ENCODE measurements at regions not wholly inside any gene's neighbourhood (a gene's known extent, or its start where the extent isn't known, plus 50 kb on each side); places are given as distances from the start of the nearest gene placed in this dataset.
"Not testable (repeated sequence)": the region's sequence is repeated elsewhere in the genome, so short reads cannot be mapped to it uniquely, and the experiment has no call there.

- DNase-seq (ENCODE audit: low read depth in 4 of 4, low spot score in 3 of 4): no peak
Measured at GRCh38 chr1:172717722-172718465, 59.0 kb downstream of the FASLG start.

- no peak for DNase-seq (ENCODE audit: low read depth in 4 of 4, low spot score in 3 of 4)
Measured at GRCh38 chr1:172719066-172719627, 60.2 kb downstream of the FASLG start.

- DNase-seq (ENCODE audit: low read depth in 4 of 4, low spot score in 3 of 4): peak in 3 of 4 donors; percentile 20 to 39 (median 28)
Measured at GRCh38 chr1:172719694-172720138, 60.8 kb downstream of the FASLG start.

- DNase-seq (ENCODE audit: low read depth in 4 of 4, low spot score in 3 of 4): no peak
Measured at GRCh38 chr1:172720339-172720738, 61.4 kb downstream of the FASLG start.

- no peak for DNase-seq (ENCODE audit: low read depth in 4 of 4, low spot score in 3 of 4)
Measured at GRCh38 chr1:172723251-172723650, 64.3 kb downstream of the FASLG start.

DNA sequence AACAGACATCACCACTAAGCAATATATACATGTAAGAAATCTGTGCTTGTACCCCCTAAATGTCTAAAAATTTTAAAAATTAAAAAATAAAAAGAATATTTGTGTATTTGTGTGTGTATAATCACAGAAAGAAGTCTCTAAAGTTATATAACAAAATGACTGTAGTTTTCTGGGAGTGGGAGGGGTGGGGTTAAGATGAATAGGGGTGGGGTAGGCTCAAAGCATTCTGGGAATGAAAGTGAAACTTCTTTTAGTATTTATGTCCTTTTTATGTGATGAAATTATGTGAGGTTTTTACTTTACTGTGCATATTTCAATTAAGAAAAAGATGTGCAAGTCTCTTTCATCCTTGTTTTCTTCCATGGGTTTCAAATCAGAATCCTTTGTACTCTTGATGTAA is 65.3 kb downstream of the FASLG start:
- no peak for DNase-seq (ENCODE audit: low read depth in 4 of 4, low spot score in 3 of 4)

DNA sequence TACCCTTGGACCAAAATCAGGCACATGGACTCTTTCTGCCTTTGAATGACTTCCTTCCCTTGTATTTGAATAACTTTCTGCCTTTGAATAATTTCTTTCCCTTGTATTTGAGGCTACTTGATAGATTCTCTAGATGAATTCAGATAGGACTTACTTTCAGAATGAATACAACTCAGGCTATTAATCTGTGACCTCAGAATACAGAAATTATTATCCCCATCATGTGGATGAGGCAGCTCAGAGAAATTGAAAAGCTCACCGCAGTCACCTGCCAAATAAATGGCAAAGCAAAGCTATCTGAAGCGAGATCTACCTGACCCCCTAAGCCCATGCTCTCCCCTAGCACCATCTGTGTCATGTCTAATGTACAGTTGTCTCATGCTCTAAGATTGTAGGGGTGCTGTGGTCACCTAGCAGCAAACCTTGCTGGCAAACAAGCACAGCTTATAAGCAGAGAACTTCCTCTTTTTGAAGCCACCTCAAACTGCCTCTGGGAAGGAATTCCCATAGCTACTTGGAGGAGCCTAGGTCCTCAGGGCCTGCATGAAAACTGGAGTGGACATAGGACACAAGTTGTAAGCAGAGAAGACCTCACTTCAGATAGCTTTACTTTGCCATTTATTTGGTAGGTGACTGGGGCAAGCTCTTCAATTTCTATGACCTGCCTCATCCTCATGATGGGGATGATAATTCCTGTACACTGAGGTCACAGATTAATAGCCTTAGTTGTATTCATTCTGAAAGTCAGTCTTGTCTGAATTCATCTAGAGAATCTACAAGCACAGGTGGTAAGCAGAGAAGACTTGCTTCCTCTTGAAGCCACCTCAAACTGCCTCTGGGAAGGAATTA is 66.1 kb downstream of the FASLG start:
- no peak for DNase-seq (ENCODE audit: low read depth in 4 of 4, low spot score in 3 of 4)

- DNase-seq (ENCODE audit: low read depth in 4 of 4, low spot score in 3 of 4): no peak
Measured at GRCh38 chr1:172726740-172727139, 67.8 kb downstream of the FASLG start.

GRCh38 chr1:172727275-172727857 is 68.5 kb downstream of the FASLG start:
- DNase-seq (ENCODE audit: low read depth in 4 of 4, low spot score in 3 of 4): no peak

GRCh38 chr1:172727956-172728603 is 69.2 kb downstream of the FASLG start:
- no peak for DNase-seq (ENCODE audit: low read depth in 4 of 4, low spot score in 3 of 4)

DNA sequence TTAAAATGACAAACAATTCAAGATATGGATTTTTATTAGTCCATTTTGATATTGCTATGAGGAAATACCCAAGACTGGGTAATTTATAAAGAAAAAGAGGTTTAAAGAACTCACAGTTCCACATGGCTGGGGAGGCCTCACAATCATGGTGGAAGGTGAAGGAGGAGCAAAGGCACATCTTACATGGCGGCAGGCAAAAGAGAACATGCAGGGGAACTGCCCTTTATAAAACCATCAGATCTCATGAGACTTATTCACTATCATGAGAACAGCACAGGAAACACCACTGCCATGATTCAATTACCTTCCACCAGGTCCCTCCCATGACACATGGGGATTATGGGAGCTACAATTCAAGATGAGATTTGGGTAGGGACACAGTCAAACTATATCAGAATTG is 69.8 kb downstream of the FASLG start:
- DNase-seq (ENCODE audit: low read depth in 4 of 4, low spot score in 3 of 4): not testable (repeated sequence)

- DNase-seq (ENCODE audit: low read depth in 4 of 4, low spot score in 3 of 4): no peak
Measured at GRCh38 chr1:172732427-172732826, 73.5 kb downstream of the FASLG start.

DNA sequence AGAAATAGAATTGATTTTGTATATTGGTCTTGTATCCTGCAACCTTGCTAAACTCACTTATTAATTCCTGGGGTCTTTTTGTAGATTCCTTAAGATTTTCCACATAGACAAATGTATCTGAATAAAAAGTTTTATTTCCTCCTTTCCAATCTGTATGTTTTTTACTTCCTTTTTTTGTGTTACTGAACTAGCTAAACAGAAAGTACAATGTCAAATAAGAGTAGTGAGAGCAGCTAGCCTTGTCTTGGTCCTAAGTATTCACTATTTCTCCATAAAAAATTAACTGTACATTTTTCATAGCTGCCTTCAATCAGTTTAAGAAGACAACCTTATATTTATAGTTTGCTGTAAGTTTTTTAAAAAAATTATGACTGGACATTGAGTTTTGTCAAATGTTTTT is 74.9 kb downstream of the FASLG start:
- no peak for DNase-seq (ENCODE audit: low read depth in 4 of 4, low spot score in 3 of 4)

GRCh38 chr1:172738389-172738788 is 79.5 kb downstream of the FASLG start:
- DNase-seq (ENCODE audit: low read depth in 4 of 4, low spot score in 3 of 4): no peak

- no peak for DNase-seq (ENCODE audit: low read depth in 4 of 4, low spot score in 3 of 4)
Measured at GRCh38 chr1:172742599-172743500, 83.9 kb downstream of the FASLG start.

DNA sequence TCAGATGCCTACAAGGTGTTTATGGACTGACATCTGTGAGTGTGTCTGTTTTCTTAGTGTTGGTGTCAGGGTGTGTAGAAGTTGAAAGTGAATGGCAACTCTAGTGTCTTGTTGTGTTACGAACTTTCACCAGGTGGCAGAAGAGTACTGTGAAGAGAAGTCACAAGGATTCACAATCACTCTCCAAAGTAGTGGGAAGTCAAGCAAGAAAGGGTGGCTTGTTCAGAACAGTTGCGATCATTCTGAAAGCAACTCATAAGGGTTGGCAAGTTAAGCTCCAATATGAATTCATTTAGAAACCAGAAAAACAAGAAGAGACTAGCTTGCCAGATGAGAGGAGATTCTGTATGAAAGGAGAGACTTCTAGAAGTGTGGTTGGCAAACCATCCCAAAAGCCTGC is 86.1 kb downstream of the FASLG start:
- peak in 3 of 4 donors; percentile 16 to 23 (median 18) for DNase-seq (ENCODE audit: low read depth in 4 of 4, low spot score in 3 of 4)

DNA sequence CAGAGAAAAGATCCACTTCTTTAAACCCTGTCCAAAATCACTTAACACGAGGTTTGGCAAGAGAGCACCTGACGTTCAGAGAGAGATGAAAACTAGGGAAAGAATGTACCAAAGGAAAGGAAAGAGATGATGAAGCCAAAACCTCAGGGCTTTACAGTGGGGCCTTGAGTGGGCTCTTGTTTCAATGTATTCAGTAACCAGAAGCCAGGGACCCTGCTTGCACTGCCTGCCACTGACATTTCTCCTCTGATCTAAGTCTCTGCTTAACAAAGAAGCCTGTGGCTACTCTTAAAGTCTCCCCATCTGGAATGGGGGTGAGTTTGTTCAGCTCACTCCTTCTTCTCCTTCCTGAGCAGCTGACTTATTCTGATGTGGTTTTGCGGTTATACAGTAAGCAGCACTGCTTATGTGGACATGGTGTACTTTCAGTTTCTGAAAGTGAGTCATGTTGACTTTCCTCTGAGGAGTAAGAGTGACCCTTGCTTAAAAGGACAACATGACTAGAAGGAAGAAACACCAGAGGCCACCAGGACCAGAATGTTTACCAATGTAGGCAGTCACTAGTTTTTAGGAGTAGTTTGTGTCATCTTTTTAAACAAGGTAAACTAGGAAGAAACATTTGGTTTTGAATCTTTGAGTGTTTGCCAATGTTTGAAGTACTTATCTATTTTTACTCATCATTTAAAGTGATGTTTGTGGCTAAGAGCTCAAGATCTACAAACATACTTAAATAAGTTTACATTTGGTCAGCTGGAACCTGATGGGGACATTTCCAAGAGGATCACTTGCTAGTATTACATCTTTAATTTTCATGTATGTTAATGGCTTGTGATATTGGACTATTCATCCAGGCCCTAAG is 87.4 kb downstream of the FASLG start:
- DNase-seq (ENCODE audit: low read depth in 4 of 4, low spot score in 3 of 4): no peak

DNA sequence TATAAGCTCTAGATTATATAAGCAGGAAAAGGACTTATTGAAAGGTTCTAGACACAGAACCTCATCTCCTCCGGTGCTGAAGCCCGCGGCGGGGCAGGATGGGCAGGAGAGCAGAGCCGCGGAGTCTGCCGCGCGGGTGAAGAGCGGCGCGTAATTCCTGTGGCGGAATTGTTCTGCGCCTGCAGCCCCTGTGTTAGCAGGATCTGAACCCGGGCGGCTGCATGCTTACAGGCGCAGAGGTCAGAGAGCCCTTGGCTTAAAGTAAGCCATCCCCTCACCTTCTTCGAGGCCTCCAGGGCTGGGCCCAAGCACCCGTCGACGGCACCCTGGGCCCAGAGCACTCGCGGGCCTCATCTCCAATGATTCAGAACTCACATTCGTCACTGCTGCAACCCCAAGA is 89.3 kb downstream of the FASLG start:
- no peak for DNase-seq (ENCODE audit: low read depth in 4 of 4, low spot score in 3 of 4)

DNA sequence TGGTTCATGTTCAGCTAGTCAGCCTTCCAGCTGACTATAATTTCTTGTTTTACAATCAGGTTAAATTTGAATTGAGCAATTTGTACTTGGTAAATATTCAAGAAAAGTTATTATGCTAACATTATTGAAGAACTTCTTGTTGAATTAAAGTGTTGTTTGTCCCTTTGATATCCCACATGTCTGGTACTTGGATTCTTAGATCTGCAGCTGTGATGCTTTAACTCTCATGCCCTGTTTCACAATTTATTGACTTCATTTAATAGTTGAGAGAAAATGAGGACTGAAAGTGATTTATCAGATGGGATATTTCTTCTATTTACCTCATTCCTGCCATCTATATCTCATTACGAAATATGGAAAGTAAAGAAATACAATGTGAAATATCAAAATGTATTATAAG is 92.8 kb downstream of the FASLG start:
- DNase-seq (ENCODE audit: low read depth in 4 of 4, low spot score in 3 of 4): no peak

Measured in right renal pelvis (tissue), 4 donors.